ENCODE measurements at regions not wholly inside any gene's neighbourhood (a gene's known extent, or its start where the extent isn't known, plus 50 kb on each side); places are given as distances from the start of the nearest gene placed in this dataset.

- in situ Hi-C loops (cut with MboI) (no loop called here), intact Hi-C loops (cut with micrococcal nuclease) (no loop called here)
- Histone ChIP-seq H3K9ac (ENCODE audit: insufficient read depth in 1 of 2, low read depth in 2 of 2, low read length in 2 of 2) (no peak overlapping the region), H3K4me1 (replicated peaks in 1 of 2; ENCODE audit: control insufficient read depth in 2 of 2, insufficient read depth in 2 of 2, low read length in 2 of 2) (no peaks in the 10 kb centered on the region), H2AFZ (ENCODE audit: low read depth, low read length) (no peak overlapping the region), H3K79me2 (ENCODE audit: control insufficient read depth, insufficient read depth, low read length) (no peaks in the 10 kb centered on the region), H4K20me1 (replicated peaks; ENCODE audit: control insufficient read depth, insufficient read depth, low read length) (no peaks in the 10 kb centered on the region), H3K36me3 (ENCODE audit: control insufficient read depth, insufficient read depth, low read length) (no peaks in the 10 kb centered on the region), H3K9me3 (replicated peaks; ENCODE audit: control insufficient read depth, insufficient read depth, low read depth, low read length) (0 out of 2 replicates have a peak, but pooled peaks cover 1% of the 10 kb centered on the region), H3K4me2 (ENCODE audit: insufficient read depth, low read length) (no peak overlapping the region), H3K27ac (ENCODE audit: extremely low read depth, low read depth, low read length) (no peak overlapping the region), H3K4me3 (no peak overlapping the region), H3K27me3 (ENCODE audit: control insufficient read depth in 2 of 2, insufficient read depth in 2 of 2, low read length in 2 of 2) (no peaks in the 10 kb centered on the region), H3K9me1 (ENCODE audit: control insufficient read depth, insufficient read depth, low read length) (no peaks in the 10 kb centered on the region)
- DNase-seq (ENCODE audit: extremely low read depth in 1 of 4, low spot score in 3 of 4) (no peak), FAIRE-seq (no peak), ATAC-seq (no peak)
- ChIA-PET POLR2A (no interaction called here), CTCF (ENCODE audit: low intra/inter-chr PET ratio) (no interaction called here)
- TF ChIP-seq SIRT6 (IDR thresholded peaks at IDR 0.05; ENCODE audit: low read depth, low read length), result no peak
- no peak for TF ChIP-seq BMI1 (IDR thresholded peaks at IDR 0.05; ENCODE audit: low read length)
- TF ChIP-seq E2F8 (IDR thresholded peaks at IDR 0.05; ENCODE audit: low read depth, partially characterized antibody), result no peak
- TF ChIP-seq NCOA4 (IDR thresholded peaks at IDR 0.05; ENCODE audit: partially characterized antibody), result no peak
- no peak for TF ChIP-seq PURB (CRISPR knock-in tag; IDR thresholded peaks at IDR 0.05; ENCODE audit: low read depth)
- TF ChIP-seq SMC3 (conservative IDR thresholded peaks at IDR 0.05; ENCODE audit: insufficient read depth, low read depth, low read length), result no peak
- TF ChIP-seq CTCF (IDR thresholded peaks at IDR 0.05 in 2 of 3, conservative IDR thresholded peaks at IDR 0.05 in 1 of 3; ENCODE audit: insufficient read depth in 2 of 3, low read depth in 1 of 3, low read length in 3 of 3), result no peak
- TF ChIP-seq ZNF384 (IDR thresholded peaks at IDR 0.05; ENCODE audit: low read depth, low read length), result no peak
- no peak for TF ChIP-seq BRF2 (IDR thresholded peaks at IDR 0.05; ENCODE audit: borderline replicate concordance, insufficient read depth, insufficient read length)
- TF ChIP-seq FOXP4 (CRISPR knock-in tag; IDR thresholded peaks at IDR 0.05; ENCODE audit: borderline replicate concordance), result no peak
- no peak for TF ChIP-seq MBD1 (CRISPR knock-in tag; IDR thresholded peaks at IDR 0.05)
- WGBS (ENCODE audit: insufficient coverage, low coverage, missing lambda C conversion rate), result 0% methylated on average over 1 of the region's 1 CpG
- no TSS peak for BruUV-seq (replicated peaks)
Observed at GRCh38 chr14:46248001-46248630, 403.5 kb downstream of the RPL10L start.

Measured in K562 (cell line).